ENCODE measurements at regions not wholly inside any gene's neighbourhood (a gene's known extent, or its start where the extent isn't known, plus 50 kb on each side); places are given as distances from the start of the nearest gene placed in this dataset.

DNA sequence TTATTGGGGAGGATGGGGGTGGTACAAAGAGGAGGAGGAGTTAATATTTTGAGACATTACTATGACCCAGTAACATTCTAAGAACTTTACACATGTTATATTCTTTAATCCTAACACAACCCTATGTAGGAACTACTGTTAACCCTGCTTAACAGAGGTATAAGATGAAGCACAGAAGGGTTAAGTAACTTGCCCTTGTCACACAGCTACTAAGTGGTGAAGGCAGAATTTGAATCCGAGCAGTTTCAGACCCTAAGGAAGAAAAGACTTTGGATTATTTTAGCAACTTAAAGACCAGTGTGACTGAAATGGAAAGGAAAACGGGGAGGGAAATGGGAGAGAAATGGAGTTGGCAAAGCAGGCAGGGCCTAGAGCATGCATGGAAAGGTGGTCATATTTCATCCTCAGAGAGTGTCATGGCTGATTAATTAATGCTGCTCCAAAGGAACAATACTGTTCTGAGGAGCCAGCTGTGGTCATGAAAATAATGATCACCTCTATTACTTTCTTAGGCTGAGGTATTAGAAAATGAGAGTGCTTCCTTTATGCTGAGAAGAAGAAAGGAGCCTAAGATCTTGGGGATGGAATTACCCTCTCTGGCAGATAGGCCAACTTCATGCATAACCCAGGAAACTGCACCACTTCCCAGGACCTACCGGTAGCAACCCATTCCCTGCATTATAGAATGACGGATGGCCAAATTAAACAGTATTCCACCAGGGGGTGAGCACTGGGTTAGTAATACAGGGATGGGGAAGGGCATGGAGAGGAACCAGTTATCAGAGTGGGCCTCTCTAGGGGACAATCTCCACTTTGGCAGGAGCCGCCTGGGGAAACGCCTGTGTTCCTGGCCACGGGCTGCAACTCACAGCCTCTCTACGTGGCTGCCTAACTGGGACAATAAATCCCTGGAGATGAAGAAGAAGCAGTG, 50.1 kb upstream of the TNFAIP3 start:
- Histone ChIP-seq H3K9me3 (no peaks in the 10 kb centered on the region), H2AFZ (ENCODE audit: low read depth) (no peak overlapping the region), H3K27ac (ENCODE audit: low read depth in 2 of 2, low read length in 1 of 2) (no peak overlapping the region), H3K27me3 (ENCODE audit: insufficient read depth) (no peaks in the 10 kb centered on the region; the same call in 1 of the 2 replicates), H3K9me2 (no peaks in the 10 kb centered on the region), H4K20me1 (ENCODE audit: insufficient read depth) (no peaks in the 10 kb centered on the region), H3F3A (replicated peaks; ENCODE audit: insufficient read depth) (no peaks in the 10 kb centered on the region), H3K9ac (no peak overlapping the region), H3K4me3 (ENCODE audit: low read depth in 2 of 2, low read length in 1 of 2) (no peak overlapping the region), H3K4me2 (no peak overlapping the region), H3K4me1 (ENCODE audit: control insufficient read depth in 1 of 2, insufficient read depth in 2 of 2, low read depth in 1 of 2, low read length in 1 of 2) (no peaks in the 10 kb centered on the region), H3K79me2 (ENCODE audit: insufficient read depth) (no peaks in the 10 kb centered on the region), H3K36me3 (replicated peaks in 1 of 2; ENCODE audit: control insufficient read depth in 1 of 2, insufficient read depth in 2 of 2, low read length in 1 of 2) (no peaks in the 10 kb centered on the region)
- no peak for DNase-seq
- ChIA-PET CTCF (no interaction called here), POLR2A (no interaction called here)
- no peak for TF ChIP-seq MAX (IDR thresholded peaks at IDR 0.05; ENCODE audit: low read depth)
- 16% methylated on average over 8 of the region's 8 CpGs for WGBS (ENCODE audit: low lambda C conversion rate)

Small RNA genes in the stretch of these regions (small RNA-seq; reads per million reads assigned to genes)
- 0 reads per million in 7 experiments for gene RF00019

Data from SK-N-SH (cell line).